GM21619 (cell line): ENCODE measurements at regions not wholly inside any gene's neighbourhood (a gene's known extent, or its start where the extent isn't known, plus 50 kb on each side); places are given as distances from the start of the nearest gene placed in this dataset.

Experiments
- ATAC-seq: cut with Tn5 transposase; IDR thresholded peaks from one replicate; pipeline ENCODE4 v1.9.1; 2021; ENCODE audit not compliant: unreplicated experiment

- ATAC-seq: no peak
Measured at GRCh38 chr6:9499709-9500108, 915.2 kb downstream of the TFAP2A start.

- no peak for ATAC-seq
Measured at GRCh38 chr6:9496837-9497236, 918.0 kb downstream of the TFAP2A start.

GRCh38 chr6:9494864-9495263 lies 920.0 kb downstream of the TFAP2A start:
- ATAC-seq: no peak

- ATAC-seq: no peak
Measured at GRCh38 chr6:9492790-9493189, 922.1 kb downstream of the TFAP2A start.

GRCh38 chr6:9487128-9487527 lies 927.7 kb downstream of the TFAP2A start:
- ATAC-seq: no peak

- ATAC-seq: no peak
Measured at GRCh38 chr6:9485992-9486391, 928.9 kb downstream of the TFAP2A start.

GRCh38 chr6:9484686-9485085 lies 930.2 kb downstream of the TFAP2A start:
- no peak for ATAC-seq

GRCh38 chr6:9484091-9484490 lies 930.8 kb downstream of the TFAP2A start:
- ATAC-seq: no peak

GRCh38 chr6:9482030-9482738 lies 932.7 kb downstream of the TFAP2A start:
- ATAC-seq: no peak

GRCh38 chr6:9481292-9482029 lies 933.4 kb downstream of the TFAP2A start:
- ATAC-seq: no peak

- no peak for ATAC-seq
Measured at GRCh38 chr6:9468277-9468676, 946.6 kb downstream of the TFAP2A start.

GRCh38 chr6:9467741-9468140 lies 947.1 kb downstream of the TFAP2A start:
- no peak for ATAC-seq

- no peak for ATAC-seq
Measured at GRCh38 chr6:9464583-9464982, 950.3 kb downstream of the TFAP2A start.

GRCh38 chr6:9463311-9463710 lies 951.6 kb downstream of the TFAP2A start:
- ATAC-seq: no peak

GRCh38 chr6:9461188-9461587 lies 953.7 kb downstream of the TFAP2A start:
- ATAC-seq: no peak

- no peak for ATAC-seq
Measured at GRCh38 chr6:9458424-9458823, 956.5 kb downstream of the TFAP2A start.

GRCh38 chr6:9455864-9456658 lies 958.8 kb downstream of the TFAP2A start:
- no peak for ATAC-seq

- no peak for ATAC-seq
Measured at GRCh38 chr6:9439621-9440330, 975.1 kb downstream of the TFAP2A start.

GRCh38 chr6:9437836-9438235 lies 977.0 kb downstream of the TFAP2A start:
- ATAC-seq: no peak

GRCh38 chr6:9435281-9435680 lies 979.6 kb downstream of the TFAP2A start:
- ATAC-seq: no peak

GRCh38 chr6:9431945-9432344 lies 982.9 kb downstream of the TFAP2A start:
- ATAC-seq: no peak
